ENCODE measurements at regions not wholly inside any gene's neighbourhood (a gene's known extent, or its start where the extent isn't known, plus 50 kb on each side); places are given as distances from the start of the nearest gene placed in this dataset.

- Mint-ChIP-seq H3K4me3 (ENCODE audit: unreplicated experiment) (no peak overlapping the region), H3K36me3 (ENCODE audit: low read depth, unreplicated experiment) (no peaks in the 10 kb centered on the region), H3K27me3 (ENCODE audit: unreplicated experiment) (no peaks in the 10 kb centered on the region), H3K9me3 (ENCODE audit: unreplicated experiment) (no peaks in the 10 kb centered on the region), H3K27ac (ENCODE audit: unreplicated experiment) (no peak overlapping the region), H3K4me1 (ENCODE audit: unreplicated experiment) (no peaks in the 10 kb centered on the region)
- TF ChIP-seq CTCF (IDR thresholded peaks at IDR 0.05; ENCODE audit: unreplicated experiment): peak; percentile 54
- no peak for DNase-seq (ENCODE audit: low spot score)
Observed at GRCh38 chr14:37924622-37925021, 283.1 kb upstream of the SSTR1 start.

- no peak for DNase-seq (ENCODE audit: low spot score)
- Mint-ChIP-seq H3K27ac (ENCODE audit: unreplicated experiment) (no peak overlapping the region), H3K27me3 (ENCODE audit: unreplicated experiment) (no peaks in the 10 kb centered on the region), H3K4me3 (ENCODE audit: unreplicated experiment) (no peak overlapping the region), H3K36me3 (ENCODE audit: low read depth, unreplicated experiment) (no peaks in the 10 kb centered on the region), H3K4me1 (ENCODE audit: unreplicated experiment) (no peaks in the 10 kb centered on the region), H3K9me3 (ENCODE audit: unreplicated experiment) (no peaks in the 10 kb centered on the region)
- no peak for TF ChIP-seq CTCF (IDR thresholded peaks at IDR 0.05; ENCODE audit: unreplicated experiment)
Observed at GRCh38 chr14:37932008-37932407, 275.7 kb upstream of the SSTR1 start.

GRCh38 chr14:37932481-37932880 lies 275.2 kb upstream of the SSTR1 start:
- H3K4me3 Mint-ChIP-seq (ENCODE audit: unreplicated experiment): no peak overlapping the region
- H3K4me1 Mint-ChIP-seq (ENCODE audit: unreplicated experiment): no peaks in the 10 kb centered on the region
- no peak for TF ChIP-seq CTCF (IDR thresholded peaks at IDR 0.05; ENCODE audit: unreplicated experiment)
- no peak for DNase-seq (ENCODE audit: low spot score)
- H3K36me3 Mint-ChIP-seq (ENCODE audit: low read depth, unreplicated experiment): no peaks in the 10 kb centered on the region
- H3K27ac Mint-ChIP-seq (ENCODE audit: unreplicated experiment): no peak overlapping the region
- no peaks in the 10 kb centered on the region for H3K9me3 Mint-ChIP-seq (ENCODE audit: unreplicated experiment)
- no peaks in the 10 kb centered on the region for H3K27me3 Mint-ChIP-seq (ENCODE audit: unreplicated experiment)

- Mint-ChIP-seq H3K27ac (ENCODE audit: unreplicated experiment) (no peak overlapping the region), H3K9me3 (ENCODE audit: unreplicated experiment) (no peaks in the 10 kb centered on the region), H3K4me3 (ENCODE audit: unreplicated experiment) (no peak overlapping the region), H3K27me3 (ENCODE audit: unreplicated experiment) (no peaks in the 10 kb centered on the region), H3K4me1 (ENCODE audit: unreplicated experiment) (no peaks in the 10 kb centered on the region), H3K36me3 (ENCODE audit: low read depth, unreplicated experiment) (no peaks in the 10 kb centered on the region)
- DNase-seq (ENCODE audit: low spot score): no peak
- no peak for TF ChIP-seq CTCF (IDR thresholded peaks at IDR 0.05; ENCODE audit: unreplicated experiment)
Observed at GRCh38 chr14:37936971-37937370, 270.7 kb upstream of the SSTR1 start.

- H3K36me3 Mint-ChIP-seq (ENCODE audit: low read depth, unreplicated experiment): peaks cover 1% of the 10 kb centered on the region
- no peak overlapping the region for H3K4me3 Mint-ChIP-seq (ENCODE audit: unreplicated experiment)
- no peak for TF ChIP-seq CTCF (IDR thresholded peaks at IDR 0.05; ENCODE audit: unreplicated experiment)
- H3K27me3 Mint-ChIP-seq (ENCODE audit: unreplicated experiment): no peaks in the 10 kb centered on the region
- H3K27ac Mint-ChIP-seq (ENCODE audit: unreplicated experiment): no peak overlapping the region
- no peak for DNase-seq (ENCODE audit: low spot score)
- H3K9me3 Mint-ChIP-seq (ENCODE audit: unreplicated experiment): peaks cover 1% of the 10 kb centered on the region
- no peaks in the 10 kb centered on the region for H3K4me1 Mint-ChIP-seq (ENCODE audit: unreplicated experiment)
Observed at GRCh38 chr14:37939442-37940028, 268.2 kb upstream of the SSTR1 start.

Measured in endothelial cell (in vitro differentiated cells).